ENCODE measurements at regions not wholly inside any gene's neighbourhood (a gene's known extent, or its start where the extent isn't known, plus 50 kb on each side); places are given as distances from the start of the nearest gene placed in this dataset.

- H2AFZ ChIP-seq (ENCODE audit: low read length): no peak overlapping the region
- intact Hi-C loops (cut with micrococcal nuclease): no loop called here
- H3K4me2 ChIP-seq (ENCODE audit: low read length): no peak overlapping the region
- no TSS peak for BruUV-seq (replicated peaks)
- CTCF ChIA-PET: no interaction called here
- no peaks in the 10 kb centered on the region for H3K27me3 ChIP-seq (ENCODE audit: low read length)
- no peaks in the 10 kb centered on the region for H3K9me3 ChIP-seq (ENCODE audit: low read length)
- no peaks in the 10 kb centered on the region for H4K20me1 ChIP-seq (ENCODE audit: low read length)
- H3K4me1 ChIP-seq (ENCODE audit: insufficient read depth, low read length): no peaks in the 10 kb centered on the region
- no peaks in the 10 kb centered on the region for H3K9me2 ChIP-seq (replicated peaks; ENCODE audit: low read length)
- H3K9ac ChIP-seq (ENCODE audit: low read length): no peak overlapping the region
- no peaks in the 10 kb centered on the region for H3F3A ChIP-seq (ENCODE audit: low read length, unreplicated experiment)
- no peak overlapping the region for H3K27ac ChIP-seq (ENCODE audit: low read length)
- DNase-seq: no peak
- no peaks in the 10 kb centered on the region for H3K79me2 ChIP-seq (ENCODE audit: low read length)
- H3K4me3 ChIP-seq (ENCODE audit: low read length): no peak overlapping the region
- no peaks in the 10 kb centered on the region for H3K36me3 ChIP-seq (ENCODE audit: low read depth, low read length)
- no peak for ATAC-seq
- POLR2A ChIA-PET (ENCODE audit: unreplicated experiment): no interaction called here
- TF ChIP-seq, protein P1, sequence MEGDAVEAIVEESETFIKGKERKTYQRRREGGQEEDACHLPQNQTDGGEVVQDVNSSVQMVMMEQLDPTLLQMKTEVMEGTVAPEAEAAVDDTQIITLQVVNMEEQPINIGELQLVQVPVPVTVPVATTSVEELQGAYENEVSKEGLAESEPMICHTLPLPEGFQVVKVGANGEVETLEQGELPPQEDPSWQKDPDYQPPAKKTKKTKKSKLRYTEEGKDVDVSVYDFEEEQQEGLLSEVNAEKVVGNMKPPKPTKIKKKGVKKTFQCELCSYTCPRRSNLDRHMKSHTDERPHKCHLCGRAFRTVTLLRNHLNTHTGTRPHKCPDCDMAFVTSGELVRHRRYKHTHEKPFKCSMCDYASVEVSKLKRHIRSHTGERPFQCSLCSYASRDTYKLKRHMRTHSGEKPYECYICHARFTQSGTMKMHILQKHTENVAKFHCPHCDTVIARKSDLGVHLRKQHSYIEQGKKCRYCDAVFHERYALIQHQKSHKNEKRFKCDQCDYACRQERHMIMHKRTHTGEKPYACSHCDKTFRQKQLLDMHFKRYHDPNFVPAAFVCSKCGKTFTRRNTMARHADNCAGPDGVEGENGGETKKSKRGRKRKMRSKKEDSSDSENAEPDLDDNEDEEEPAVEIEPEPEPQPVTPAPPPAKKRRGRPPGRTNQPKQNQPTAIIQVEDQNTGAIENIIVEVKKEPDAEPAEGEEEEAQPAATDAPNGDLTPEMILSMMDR (conservative IDR thresholded peaks at IDR 0.05; ENCODE audit: low read depth, low read length): no peak
- TF ChIP-seq EZH2 (IDR thresholded peaks at IDR 0.05; ENCODE audit: low read length, unreplicated experiment): no peak
- TF ChIP-seq EZH2phosphoT487 (IDR thresholded peaks at IDR 0.05; ENCODE audit: borderline replicate concordance, low read length): no peak
Measured at GRCh38 chr3:110646055-110646454, 425.6 kb upstream of the NECTIN3 start.

GRCh38 chr3:110646496-110646895 is 425.1 kb upstream of the NECTIN3 start:
- Histone ChIP-seq H3K9me3 (ENCODE audit: low read length) (no peaks in the 10 kb centered on the region), H2AFZ (ENCODE audit: low read length) (no peak overlapping the region), H3K27me3 (ENCODE audit: low read length) (no peaks in the 10 kb centered on the region), H3K4me3 (ENCODE audit: low read length) (no peak overlapping the region), H4K20me1 (ENCODE audit: low read length) (no peaks in the 10 kb centered on the region), H3K4me1 (ENCODE audit: insufficient read depth, low read length) (no peaks in the 10 kb centered on the region), H3F3A (ENCODE audit: low read length, unreplicated experiment) (no peaks in the 10 kb centered on the region), H3K27ac (ENCODE audit: low read length) (no peak overlapping the region), H3K4me2 (ENCODE audit: low read length) (no peak overlapping the region), H3K79me2 (ENCODE audit: low read length) (no peaks in the 10 kb centered on the region), H3K9ac (ENCODE audit: low read length) (no peak overlapping the region), H3K36me3 (ENCODE audit: low read depth, low read length) (no peaks in the 10 kb centered on the region), H3K9me2 (replicated peaks; ENCODE audit: low read length) (no peaks in the 10 kb centered on the region)
- CTCF ChIA-PET: no interaction called here
- POLR2A ChIA-PET (ENCODE audit: unreplicated experiment): no interaction called here
- no peak for DNase-seq
- ATAC-seq: no peak
- BruUV-seq (replicated peaks): no TSS peak
- intact Hi-C loops (cut with micrococcal nuclease): no loop called here
- TF ChIP-seq EZH2 (IDR thresholded peaks at IDR 0.05; ENCODE audit: low read length, unreplicated experiment): no peak
- TF ChIP-seq, protein P1 (conservative IDR thresholded peaks at IDR 0.05; ENCODE audit: low read depth, low read length): no peak
- no peak for TF ChIP-seq EZH2phosphoT487 (IDR thresholded peaks at IDR 0.05; ENCODE audit: borderline replicate concordance, low read length)

GRCh38 chr3:110647586-110647985 is 424.0 kb upstream of the NECTIN3 start:
- intact Hi-C loops (cut with micrococcal nuclease): no loop called here
- no peaks in the 10 kb centered on the region for H3K9me2 ChIP-seq (replicated peaks; ENCODE audit: low read length)
- no peak overlapping the region for H3K4me2 ChIP-seq (ENCODE audit: low read length)
- ATAC-seq: no peak
- CTCF ChIA-PET: no interaction called here
- H3K36me3 ChIP-seq (ENCODE audit: low read depth, low read length): no peaks in the 10 kb centered on the region
- H3K4me3 ChIP-seq (ENCODE audit: low read length): no peak overlapping the region
- H3K4me1 ChIP-seq (ENCODE audit: insufficient read depth, low read length): no peaks in the 10 kb centered on the region
- no peak for DNase-seq
- no peaks in the 10 kb centered on the region for H3K27me3 ChIP-seq (ENCODE audit: low read length)
- no TSS peak for BruUV-seq (replicated peaks)
- H2AFZ ChIP-seq (ENCODE audit: low read length): no peak overlapping the region
- H4K20me1 ChIP-seq (ENCODE audit: low read length): no peaks in the 10 kb centered on the region
- H3K9me3 ChIP-seq (ENCODE audit: low read length): no peaks in the 10 kb centered on the region
- no peaks in the 10 kb centered on the region for H3F3A ChIP-seq (ENCODE audit: low read length, unreplicated experiment)
- H3K9ac ChIP-seq (ENCODE audit: low read length): no peak overlapping the region
- POLR2A ChIA-PET (ENCODE audit: unreplicated experiment): no interaction called here
- no peaks in the 10 kb centered on the region for H3K79me2 ChIP-seq (ENCODE audit: low read length)
- H3K27ac ChIP-seq (ENCODE audit: low read length): no peak overlapping the region
- no peak for TF ChIP-seq EZH2 (IDR thresholded peaks at IDR 0.05; ENCODE audit: low read length, unreplicated experiment)
- TF ChIP-seq, protein P1 (conservative IDR thresholded peaks at IDR 0.05; ENCODE audit: low read depth, low read length): no peak
- no peak for TF ChIP-seq EZH2phosphoT487 (IDR thresholded peaks at IDR 0.05; ENCODE audit: borderline replicate concordance, low read length)

All from PC-3 (cell line).